ENCODE measurements at regions not wholly inside any gene's neighbourhood (a gene's known extent, or its start where the extent isn't known, plus 50 kb on each side); places are given as distances from the start of the nearest gene placed in this dataset.

GRCh38 chr5:20605732-20606525 lies 617.9 kb upstream of the CDH18 start:
- Histone ChIP-seq H3K4me3 (ENCODE audit: low read depth in 1 of 2, low read length in 1 of 2) (no peak overlapping the region), H3K36me3 (no peaks in the 10 kb centered on the region), H3K4me1 (ENCODE audit: control insufficient read depth in 1 of 2, insufficient read depth in 1 of 2, low read depth in 1 of 2, low read length in 1 of 2) (peaks cover 10 to 23% of the 10 kb centered on the region in 2 experiments), H3K27me3 (no peaks in the 10 kb centered on the region), H3K27ac (no peak overlapping the region), H3K9me3 (no peaks in the 10 kb centered on the region)
- no peak for TF ChIP-seq CTCF (IDR thresholded peaks at IDR 0.05)

GRCh38 chr5:20604992-20605391 lies 617.0 kb upstream of the CDH18 start:
- TF ChIP-seq CTCF (IDR thresholded peaks at IDR 0.05) = no peak
- no peaks in the 10 kb centered on the region for H3K9me3 ChIP-seq
- H3K4me1 ChIP-seq (ENCODE audit: control insufficient read depth in 1 of 2, insufficient read depth in 1 of 2, low read depth in 1 of 2, low read length in 1 of 2) = peaks cover 10 to 14% of the 10 kb centered on the region in 2 experiments
- no peaks in the 10 kb centered on the region for H3K27me3 ChIP-seq
- no peaks in the 10 kb centered on the region for H3K36me3 ChIP-seq
- no peak overlapping the region for H3K4me3 ChIP-seq (ENCODE audit: low read depth in 1 of 2, low read length in 1 of 2)
- no peak overlapping the region for H3K27ac ChIP-seq

GRCh38 chr5:20601678-20602100 lies 613.7 kb upstream of the CDH18 start:
- Histone ChIP-seq H3K27me3 (no peaks in the 10 kb centered on the region), H3K4me3 (ENCODE audit: low read depth in 1 of 2, low read length in 1 of 2) (no peak overlapping the region), H3K9me3 (no peaks in the 10 kb centered on the region), H3K36me3 (no peaks in the 10 kb centered on the region), H3K4me1 (ENCODE audit: control insufficient read depth in 1 of 2, insufficient read depth in 1 of 2, low read depth in 1 of 2, low read length in 1 of 2) (no peaks in the 10 kb centered on the region), H3K27ac (no peak overlapping the region)
- TF ChIP-seq CTCF (IDR thresholded peaks at IDR 0.05) = no peak

- Histone ChIP-seq H3K4me1 (ENCODE audit: control insufficient read depth in 1 of 2, insufficient read depth in 1 of 2, low read depth in 1 of 2, low read length in 1 of 2) (no peaks in the 10 kb centered on the region), H3K27ac (no peak overlapping the region), H3K36me3 (no peaks in the 10 kb centered on the region), H3K9me3 (no peaks in the 10 kb centered on the region), H3K27me3 (no peaks in the 10 kb centered on the region), H3K4me3 (ENCODE audit: low read depth in 1 of 2, low read length in 1 of 2) (no peak overlapping the region)
- TF ChIP-seq CTCF (IDR thresholded peaks at IDR 0.05) = no peak
These were observed 602.4 kb upstream of the CDH18 start for GRCh38 chr5:20590356-20590755.

- no peak for TF ChIP-seq CTCF (IDR thresholded peaks at IDR 0.05)
- H3K4me1 ChIP-seq (ENCODE audit: control insufficient read depth in 1 of 2, insufficient read depth in 1 of 2, low read depth in 1 of 2, low read length in 1 of 2) = no peaks in the 10 kb centered on the region
- H3K9me3 ChIP-seq = no peaks in the 10 kb centered on the region
- no peak overlapping the region for H3K4me3 ChIP-seq (ENCODE audit: low read depth in 1 of 2, low read length in 1 of 2)
- H3K27me3 ChIP-seq = no peaks in the 10 kb centered on the region
- no peak overlapping the region for H3K27ac ChIP-seq
- no peaks in the 10 kb centered on the region for H3K36me3 ChIP-seq
These were observed 587.6 kb upstream of the CDH18 start for GRCh38 chr5:20575571-20575970.
